ENCODE measurements at regions not wholly inside any gene's neighbourhood (a gene's known extent, or its start where the extent isn't known, plus 50 kb on each side); places are given as distances from the start of the nearest gene placed in this dataset.
A peak's percentile ranks its signal among the peaks of the same experiment; 100 is the strongest.

DNA sequence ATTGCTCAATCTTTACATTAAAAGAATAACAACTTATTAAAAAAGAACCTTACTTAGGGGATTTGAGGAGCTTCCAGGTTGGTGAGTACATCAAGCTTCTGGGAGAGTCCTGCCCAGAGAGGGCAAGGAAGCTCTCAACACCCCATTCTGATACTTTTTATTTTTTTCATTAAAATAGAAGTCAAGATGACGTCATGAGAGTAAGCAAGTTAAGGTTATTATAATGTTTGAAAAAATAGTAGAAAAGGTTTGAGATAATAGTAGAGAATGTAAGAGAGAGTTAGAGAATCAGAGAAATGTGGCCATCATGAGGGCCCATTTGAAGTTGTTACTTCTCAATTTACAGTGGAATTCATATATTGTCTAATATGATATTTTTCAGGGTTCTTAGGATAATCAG, 221.0 kb upstream of the SLC16A7 start:
- SMC1A ChIA-PET (ENCODE audit: uncharacterized antibody, unreplicated experiment): no interaction called here
- POLR2A ChIA-PET: no interaction called here
- 5% methylated on average over 1 of the region's 1 CpG for WGBS (ENCODE audit: insufficient coverage, insufficient replicate concordance, low lambda C conversion rate, missing lambda C conversion rate)
- Histone ChIP-seq H3K27ac (ENCODE audit: control insufficient read depth, insufficient read depth) (no peak overlapping the region), H3K9ac (ENCODE audit: control insufficient read depth, insufficient read depth, low read length) (no peak overlapping the region), H3K4me3 (no peak overlapping the region), H3K79me2 (ENCODE audit: control insufficient read depth, insufficient read depth, low read length) (no peaks in the 10 kb centered on the region), H3K36me3 (ENCODE audit: control insufficient read depth in 2 of 2, insufficient read depth in 2 of 2, low read length in 1 of 2) (no peaks in the 10 kb centered on the region), H3K9me3 (replicated peaks; ENCODE audit: control insufficient read depth, insufficient read depth, low read length) (no peaks in the 10 kb centered on the region), H2AFZ (ENCODE audit: control insufficient read depth, low read depth, low read length) (no peak overlapping the region), H3K27me3 (replicated peaks in 1 of 2; ENCODE audit: control insufficient read depth in 2 of 2, insufficient read depth in 2 of 2, low read length in 1 of 2) (no peaks in the 10 kb centered on the region), H3K4me2 (ENCODE audit: control insufficient read depth, insufficient read depth) (no peak overlapping the region), H4K20me1 (ENCODE audit: control insufficient read depth, insufficient read depth) (no peaks in the 10 kb centered on the region), H3K4me1 (ENCODE audit: control insufficient read depth, insufficient read depth, low read length) (no peaks in the 10 kb centered on the region)
- RAD21 ChIA-PET (ENCODE audit: unreplicated experiment): no interaction called here
- FAIRE-seq (no peak), ATAC-seq (no peak), DNase-seq (ENCODE audit: low read depth, low spot score) (no peak)
- in situ Hi-C loops (cut with MboI): no loop called here
- BruUV-seq (replicated peaks): no TSS peak
- intact Hi-C loops (cut with micrococcal nuclease; ENCODE audit: unreplicated experiment): no loop called here
- TF ChIP-seq ZZZ3 (IDR thresholded peaks at IDR 0.05; ENCODE audit: control insufficient read depth, insufficient read length, low read depth): no peak
- peak; percentile 44; the same call in 1 of the 2 replicates for TF ChIP-seq ATF7 (IDR thresholded peaks at IDR 0.05; ENCODE audit: low read depth)
- CTCF ChIA-PET: no interaction called here

DNA sequence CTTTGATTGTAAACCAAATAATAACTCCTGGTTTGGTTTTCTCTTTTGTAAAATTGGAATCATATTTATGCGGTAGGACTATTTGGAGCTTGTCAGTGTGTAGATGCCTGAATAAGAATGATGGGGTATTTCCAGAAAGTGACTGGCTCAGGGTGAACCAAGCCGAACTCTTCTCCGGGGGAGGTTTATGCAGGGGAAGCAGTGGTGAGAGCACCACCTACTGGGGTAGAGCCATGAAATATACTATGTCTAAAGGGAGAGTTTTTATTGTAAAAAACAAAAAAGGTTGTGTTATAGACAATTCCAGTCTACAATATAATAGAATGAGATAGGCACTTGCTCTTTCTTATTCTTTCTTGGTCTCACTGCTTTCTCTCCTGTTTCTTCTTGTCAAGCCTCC, 222.9 kb upstream of the SLC16A7 start:
- ChIA-PET RAD21 (ENCODE audit: unreplicated experiment) (no interaction called here), CTCF (interaction anchor here (2.0 kb wide), 1 partner anchor 14 kb away, joined by 6 read pairs; no protein-coding TSS in a partner anchor), SMC1A (ENCODE audit: uncharacterized antibody, unreplicated experiment) (no interaction called here), POLR2A (no interaction called here)
- Histone ChIP-seq H3K27me3 (replicated peaks in 1 of 2; ENCODE audit: control insufficient read depth in 2 of 2, insufficient read depth in 2 of 2, low read length in 1 of 2) (no peaks in the 10 kb centered on the region), H3K4me1 (ENCODE audit: control insufficient read depth, insufficient read depth, low read length) (no peaks in the 10 kb centered on the region), H3K9ac (ENCODE audit: control insufficient read depth, insufficient read depth, low read length) (no peak overlapping the region), H2AFZ (ENCODE audit: control insufficient read depth, low read depth, low read length) (no peak overlapping the region), H4K20me1 (ENCODE audit: control insufficient read depth, insufficient read depth) (no peaks in the 10 kb centered on the region), H3K4me2 (ENCODE audit: control insufficient read depth, insufficient read depth) (no peak overlapping the region), H3K27ac (ENCODE audit: control insufficient read depth, insufficient read depth) (no peak overlapping the region), H3K9me3 (replicated peaks; ENCODE audit: control insufficient read depth, insufficient read depth, low read length) (no peaks in the 10 kb centered on the region), H3K36me3 (ENCODE audit: control insufficient read depth in 2 of 2, insufficient read depth in 2 of 2, low read length in 1 of 2) (no peaks in the 10 kb centered on the region), H3K79me2 (ENCODE audit: control insufficient read depth, insufficient read depth, low read length) (no peaks in the 10 kb centered on the region), H3K4me3 (no peak overlapping the region)
- peak; percentile 74 for ATAC-seq
- WGBS (ENCODE audit: insufficient coverage, insufficient replicate concordance, low lambda C conversion rate, missing lambda C conversion rate): 41% methylated on average over 3 of the region's 3 CpGs
- TF ChIP-seq, protein P1, sequence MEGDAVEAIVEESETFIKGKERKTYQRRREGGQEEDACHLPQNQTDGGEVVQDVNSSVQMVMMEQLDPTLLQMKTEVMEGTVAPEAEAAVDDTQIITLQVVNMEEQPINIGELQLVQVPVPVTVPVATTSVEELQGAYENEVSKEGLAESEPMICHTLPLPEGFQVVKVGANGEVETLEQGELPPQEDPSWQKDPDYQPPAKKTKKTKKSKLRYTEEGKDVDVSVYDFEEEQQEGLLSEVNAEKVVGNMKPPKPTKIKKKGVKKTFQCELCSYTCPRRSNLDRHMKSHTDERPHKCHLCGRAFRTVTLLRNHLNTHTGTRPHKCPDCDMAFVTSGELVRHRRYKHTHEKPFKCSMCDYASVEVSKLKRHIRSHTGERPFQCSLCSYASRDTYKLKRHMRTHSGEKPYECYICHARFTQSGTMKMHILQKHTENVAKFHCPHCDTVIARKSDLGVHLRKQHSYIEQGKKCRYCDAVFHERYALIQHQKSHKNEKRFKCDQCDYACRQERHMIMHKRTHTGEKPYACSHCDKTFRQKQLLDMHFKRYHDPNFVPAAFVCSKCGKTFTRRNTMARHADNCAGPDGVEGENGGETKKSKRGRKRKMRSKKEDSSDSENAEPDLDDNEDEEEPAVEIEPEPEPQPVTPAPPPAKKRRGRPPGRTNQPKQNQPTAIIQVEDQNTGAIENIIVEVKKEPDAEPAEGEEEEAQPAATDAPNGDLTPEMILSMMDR (IDR thresholded peaks at IDR 0.05 in 2 of 3, conservative IDR thresholded peaks at IDR 0.05 in 1 of 3; ENCODE audit: control insufficient read depth in 2 of 3, extremely low read depth in 1 of 3, insufficient read depth in 1 of 3, low read depth in 3 of 3, low read length in 3 of 3): peak in 2 of 3 experiments; percentile 14 to 17; a peak in 2 of 6 replicates
- TF ChIP-seq, protein P2, sequence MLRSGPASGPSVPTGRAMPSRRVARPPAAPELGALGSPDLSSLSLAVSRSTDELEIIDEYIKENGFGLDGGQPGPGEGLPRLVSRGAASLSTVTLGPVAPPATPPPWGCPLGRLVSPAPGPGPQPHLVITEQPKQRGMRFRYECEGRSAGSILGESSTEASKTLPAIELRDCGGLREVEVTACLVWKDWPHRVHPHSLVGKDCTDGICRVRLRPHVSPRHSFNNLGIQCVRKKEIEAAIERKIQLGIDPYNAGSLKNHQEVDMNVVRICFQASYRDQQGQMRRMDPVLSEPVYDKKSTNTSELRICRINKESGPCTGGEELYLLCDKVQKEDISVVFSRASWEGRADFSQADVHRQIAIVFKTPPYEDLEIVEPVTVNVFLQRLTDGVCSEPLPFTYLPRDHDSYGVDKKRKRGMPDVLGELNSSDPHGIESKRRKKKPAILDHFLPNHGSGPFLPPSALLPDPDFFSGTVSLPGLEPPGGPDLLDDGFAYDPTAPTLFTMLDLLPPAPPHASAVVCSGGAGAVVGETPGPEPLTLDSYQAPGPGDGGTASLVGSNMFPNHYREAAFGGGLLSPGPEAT (IDR thresholded peaks at IDR 0.05; ENCODE audit: low read depth): no peak
- TF ChIP-seq LARP7 (IDR thresholded peaks at IDR 0.05) (no peak), JUNB (IDR thresholded peaks at IDR 0.05) (no peak), CREM (IDR thresholded peaks at IDR 0.05; ENCODE audit: low read depth) (no peak), YY1 (IDR thresholded peaks at IDR 0.05; ENCODE audit: low read depth, low read length) (no peak)
- BruUV-seq (replicated peaks): no TSS peak
- no peak for FAIRE-seq
- in situ Hi-C loops (cut with MboI): no loop called here
- intact Hi-C loops (cut with micrococcal nuclease; ENCODE audit: unreplicated experiment): no loop called here
- DNase-seq (ENCODE audit: low read depth, low spot score): no peak

All from GM12878 (cell line).